ENCODE measurements at regions not wholly inside any gene's neighbourhood (a gene's known extent, or its start where the extent isn't known, plus 50 kb on each side); places are given as distances from the start of the nearest gene placed in this dataset.

- peak; percentile 39 for DNase-seq (ENCODE audit: low spot score)
Measured at GRCh38 chr9:16092142-16093091, 539.6 kb downstream of the CCDC171 start.

- DNase-seq (ENCODE audit: low spot score) = no peak
Measured at GRCh38 chr9:16098306-16098705, 545.5 kb downstream of the CCDC171 start.

- no peak for DNase-seq (ENCODE audit: low spot score)
Measured at GRCh38 chr9:16099732-16100536, 547.1 kb downstream of the CCDC171 start.

- peak; percentile 56 for DNase-seq (ENCODE audit: low spot score)
Measured at GRCh38 chr9:16100537-16101091, 547.8 kb downstream of the CCDC171 start.

GRCh38 chr9:16102154-16102553 is 549.3 kb downstream of the CCDC171 start:
- DNase-seq (ENCODE audit: low spot score) = no peak

- DNase-seq (ENCODE audit: low spot score) = no peak
Measured at GRCh38 chr9:16103620-16104397, 551.0 kb downstream of the CCDC171 start.

- no peak for DNase-seq (ENCODE audit: low spot score)
Measured at GRCh38 chr9:16105168-16106020, 552.6 kb downstream of the CCDC171 start.

- DNase-seq (ENCODE audit: low spot score) = no peak
Measured at GRCh38 chr9:16106021-16106571, 553.3 kb downstream of the CCDC171 start.

- DNase-seq (ENCODE audit: low spot score) = no peak
Measured at GRCh38 chr9:16112116-16112515, 559.3 kb downstream of the CCDC171 start.

- DNase-seq (ENCODE audit: low spot score) = no peak
Measured at GRCh38 chr9:16115994-16116393, 563.2 kb downstream of the CCDC171 start.

- no peak for DNase-seq (ENCODE audit: low spot score)
Measured at GRCh38 chr9:16118043-16118442, 565.2 kb downstream of the CCDC171 start.

- no peak for DNase-seq (ENCODE audit: low spot score)
Measured at GRCh38 chr9:16119261-16120230, 566.7 kb downstream of the CCDC171 start.

- no peak for DNase-seq (ENCODE audit: low spot score)
Measured at GRCh38 chr9:16120231-16120641, 567.4 kb downstream of the CCDC171 start.

GRCh38 chr9:16120727-16121126 is 567.9 kb downstream of the CCDC171 start:
- DNase-seq (ENCODE audit: low spot score) = no peak

- no peak for DNase-seq (ENCODE audit: low spot score)
Measured at GRCh38 chr9:16121168-16121567, 568.3 kb downstream of the CCDC171 start.

GRCh38 chr9:16121601-16122286 is 568.9 kb downstream of the CCDC171 start:
- DNase-seq (ENCODE audit: low spot score) = peak; percentile 45

GRCh38 chr9:16125629-16126028 is 572.8 kb downstream of the CCDC171 start:
- peak; percentile 44 for DNase-seq (ENCODE audit: low spot score)

- no peak for DNase-seq (ENCODE audit: low spot score)
Measured at GRCh38 chr9:16126042-16126441, 573.2 kb downstream of the CCDC171 start.

GRCh38 chr9:16128003-16128402 is 575.2 kb downstream of the CCDC171 start:
- DNase-seq (ENCODE audit: low spot score) = no peak
